ENCODE measurements at regions not wholly inside any gene's neighbourhood (a gene's known extent, or its start where the extent isn't known, plus 50 kb on each side); places are given as distances from the start of the nearest gene placed in this dataset.

DNA sequence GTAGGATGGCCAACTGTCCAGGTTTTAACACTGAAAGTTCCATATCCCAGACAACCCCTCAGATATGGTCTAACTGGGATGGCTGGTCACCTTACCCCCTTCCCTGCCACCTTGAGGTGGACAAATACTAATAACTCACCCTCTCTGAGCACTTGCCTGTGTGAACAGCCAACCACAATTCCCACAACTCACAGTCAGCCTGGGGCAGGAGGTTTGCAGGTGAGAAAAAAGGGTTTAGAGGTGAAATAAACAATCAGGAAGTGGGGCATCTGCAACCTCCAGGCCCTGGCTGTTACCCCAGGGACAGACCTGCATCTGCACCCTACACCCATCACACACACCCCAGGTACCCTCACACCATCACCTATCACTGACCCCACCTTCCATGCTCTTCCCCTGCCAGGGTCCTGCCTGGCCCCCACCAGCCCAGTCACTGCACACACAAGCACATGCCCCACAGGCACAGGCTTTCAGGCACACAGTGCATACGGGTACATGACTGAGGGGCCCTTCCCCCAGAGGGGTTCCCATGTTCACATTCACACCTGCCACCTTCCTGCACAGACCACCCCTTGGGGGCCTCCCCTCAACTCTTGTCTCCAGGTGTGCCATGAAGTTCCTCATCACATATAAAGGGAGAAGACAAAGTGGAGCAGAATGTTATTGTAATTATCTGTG, 679.5 kb downstream of the MATN1 start:
- H3K4me1 ChIP-seq: no peaks in the 10 kb centered on the region
- no peaks in the 10 kb centered on the region for H3K27me3 ChIP-seq
- H3K36me3 ChIP-seq: no peaks in the 10 kb centered on the region
- no peaks in the 10 kb centered on the region for H3K9me3 ChIP-seq
- TF ChIP-seq, protein P1, sequence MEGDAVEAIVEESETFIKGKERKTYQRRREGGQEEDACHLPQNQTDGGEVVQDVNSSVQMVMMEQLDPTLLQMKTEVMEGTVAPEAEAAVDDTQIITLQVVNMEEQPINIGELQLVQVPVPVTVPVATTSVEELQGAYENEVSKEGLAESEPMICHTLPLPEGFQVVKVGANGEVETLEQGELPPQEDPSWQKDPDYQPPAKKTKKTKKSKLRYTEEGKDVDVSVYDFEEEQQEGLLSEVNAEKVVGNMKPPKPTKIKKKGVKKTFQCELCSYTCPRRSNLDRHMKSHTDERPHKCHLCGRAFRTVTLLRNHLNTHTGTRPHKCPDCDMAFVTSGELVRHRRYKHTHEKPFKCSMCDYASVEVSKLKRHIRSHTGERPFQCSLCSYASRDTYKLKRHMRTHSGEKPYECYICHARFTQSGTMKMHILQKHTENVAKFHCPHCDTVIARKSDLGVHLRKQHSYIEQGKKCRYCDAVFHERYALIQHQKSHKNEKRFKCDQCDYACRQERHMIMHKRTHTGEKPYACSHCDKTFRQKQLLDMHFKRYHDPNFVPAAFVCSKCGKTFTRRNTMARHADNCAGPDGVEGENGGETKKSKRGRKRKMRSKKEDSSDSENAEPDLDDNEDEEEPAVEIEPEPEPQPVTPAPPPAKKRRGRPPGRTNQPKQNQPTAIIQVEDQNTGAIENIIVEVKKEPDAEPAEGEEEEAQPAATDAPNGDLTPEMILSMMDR (IDR thresholded peaks at IDR 0.05; ENCODE audit: low read depth, low read length): no peak
- DNase-seq: no peak
- H3K4me3 ChIP-seq (ENCODE audit: low read depth, low read length): no peak overlapping the region

DNA sequence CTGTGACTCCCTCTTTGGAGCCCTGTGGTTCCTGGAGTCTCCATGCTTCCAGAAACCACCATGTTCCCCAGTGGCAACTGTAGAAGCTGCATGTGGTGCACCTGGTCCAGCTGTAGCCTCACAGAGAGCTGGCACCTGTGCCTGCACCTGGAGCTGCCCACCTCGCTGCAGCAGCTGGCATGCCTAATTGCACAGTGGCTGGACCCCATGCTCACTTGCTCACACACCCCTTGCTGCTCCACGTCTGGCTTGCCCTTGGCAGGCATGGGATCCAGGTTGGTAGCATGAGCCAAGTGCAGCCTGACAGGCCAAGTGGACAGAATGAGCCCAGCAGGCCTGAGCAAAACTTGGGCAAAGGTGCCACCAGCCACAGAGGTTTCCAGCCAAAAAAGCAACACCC, 680.1 kb downstream of the MATN1 start:
- no peak for DNase-seq
- H3K36me3 ChIP-seq: no peaks in the 10 kb centered on the region
- TF ChIP-seq, protein P1 (IDR thresholded peaks at IDR 0.05; ENCODE audit: low read depth, low read length): no peak
- no peak overlapping the region for H3K4me3 ChIP-seq (ENCODE audit: low read depth, low read length)
- H3K4me1 ChIP-seq: no peaks in the 10 kb centered on the region
- no peaks in the 10 kb centered on the region for H3K9me3 ChIP-seq
- H3K27me3 ChIP-seq: no peaks in the 10 kb centered on the region

DNA sequence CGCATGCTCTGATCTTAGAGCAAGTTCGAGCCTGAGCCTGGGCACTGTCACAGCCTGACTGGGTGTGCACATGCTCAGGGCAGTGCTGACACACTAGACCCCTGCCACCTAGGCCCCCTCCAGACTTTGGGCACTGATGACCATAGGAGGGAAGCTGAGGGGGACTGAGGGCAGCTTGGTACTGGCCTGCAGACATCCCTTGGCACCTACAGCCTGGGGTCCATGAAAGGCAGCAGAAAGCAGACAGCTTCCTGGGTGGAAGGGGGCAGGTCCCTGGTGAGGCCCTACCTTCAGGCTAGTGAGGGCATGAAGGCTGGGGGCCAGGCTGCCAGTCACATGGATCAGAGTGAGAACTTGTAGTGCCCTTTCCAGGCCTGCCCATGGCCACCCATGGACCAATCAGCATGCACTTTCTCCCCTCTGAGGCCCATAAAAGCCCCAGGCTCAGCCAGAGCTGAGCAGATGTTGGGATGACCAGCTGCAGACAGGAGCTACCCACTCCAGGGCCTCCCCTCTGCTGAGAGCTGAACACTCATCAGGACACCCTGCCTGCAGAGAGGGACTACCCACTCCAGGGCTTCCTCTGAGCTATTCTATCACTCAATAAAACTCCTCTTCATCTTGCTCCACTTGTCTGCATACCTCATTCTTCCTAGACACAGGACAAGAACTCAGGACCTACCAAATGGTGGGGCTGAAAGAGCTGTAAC, 680.8 kb downstream of the MATN1 start:
- no peaks in the 10 kb centered on the region for H3K27me3 ChIP-seq
- H3K36me3 ChIP-seq: no peaks in the 10 kb centered on the region
- no peak overlapping the region for H3K4me3 ChIP-seq (ENCODE audit: low read depth, low read length)
- DNase-seq: no peak
- no peaks in the 10 kb centered on the region for H3K4me1 ChIP-seq
- TF ChIP-seq, protein P1 (IDR thresholded peaks at IDR 0.05; ENCODE audit: low read depth, low read length): no peak
- no peaks in the 10 kb centered on the region for H3K9me3 ChIP-seq

DNA sequence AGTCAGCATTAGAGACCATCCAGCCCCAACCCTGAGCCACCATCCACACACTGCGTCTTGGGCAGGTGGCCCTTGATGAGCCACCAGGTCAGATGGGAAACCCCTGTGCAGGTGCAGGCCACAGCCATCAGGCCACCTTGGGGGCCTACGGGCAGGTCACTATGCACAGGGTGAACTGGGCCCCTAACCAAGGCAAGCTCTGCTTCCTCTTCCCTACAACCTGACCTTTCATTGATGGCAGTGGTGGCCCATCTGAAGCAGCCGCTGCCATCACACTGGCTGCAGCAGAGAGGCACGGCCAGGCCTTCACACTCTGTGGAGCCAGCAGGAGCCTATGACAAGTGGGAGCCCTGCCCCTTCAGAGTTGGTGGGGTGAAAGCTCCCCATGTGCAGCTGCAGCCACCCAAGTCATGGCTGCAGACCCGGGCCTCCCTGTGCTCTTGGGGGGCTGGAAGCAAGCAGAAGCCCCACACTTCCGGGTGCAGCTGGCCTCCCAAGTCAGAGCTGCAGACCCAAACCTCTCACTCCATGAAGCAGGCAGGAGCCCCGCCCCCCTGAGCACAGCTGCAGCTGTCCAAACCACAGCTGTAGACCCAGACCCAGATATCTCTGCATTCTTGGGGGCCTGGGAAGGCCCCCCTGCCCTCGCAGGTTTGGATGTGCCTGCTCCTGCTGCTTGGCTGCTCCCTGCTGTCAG, 681.5 kb downstream of the MATN1 start:
- no peak for DNase-seq

DNA sequence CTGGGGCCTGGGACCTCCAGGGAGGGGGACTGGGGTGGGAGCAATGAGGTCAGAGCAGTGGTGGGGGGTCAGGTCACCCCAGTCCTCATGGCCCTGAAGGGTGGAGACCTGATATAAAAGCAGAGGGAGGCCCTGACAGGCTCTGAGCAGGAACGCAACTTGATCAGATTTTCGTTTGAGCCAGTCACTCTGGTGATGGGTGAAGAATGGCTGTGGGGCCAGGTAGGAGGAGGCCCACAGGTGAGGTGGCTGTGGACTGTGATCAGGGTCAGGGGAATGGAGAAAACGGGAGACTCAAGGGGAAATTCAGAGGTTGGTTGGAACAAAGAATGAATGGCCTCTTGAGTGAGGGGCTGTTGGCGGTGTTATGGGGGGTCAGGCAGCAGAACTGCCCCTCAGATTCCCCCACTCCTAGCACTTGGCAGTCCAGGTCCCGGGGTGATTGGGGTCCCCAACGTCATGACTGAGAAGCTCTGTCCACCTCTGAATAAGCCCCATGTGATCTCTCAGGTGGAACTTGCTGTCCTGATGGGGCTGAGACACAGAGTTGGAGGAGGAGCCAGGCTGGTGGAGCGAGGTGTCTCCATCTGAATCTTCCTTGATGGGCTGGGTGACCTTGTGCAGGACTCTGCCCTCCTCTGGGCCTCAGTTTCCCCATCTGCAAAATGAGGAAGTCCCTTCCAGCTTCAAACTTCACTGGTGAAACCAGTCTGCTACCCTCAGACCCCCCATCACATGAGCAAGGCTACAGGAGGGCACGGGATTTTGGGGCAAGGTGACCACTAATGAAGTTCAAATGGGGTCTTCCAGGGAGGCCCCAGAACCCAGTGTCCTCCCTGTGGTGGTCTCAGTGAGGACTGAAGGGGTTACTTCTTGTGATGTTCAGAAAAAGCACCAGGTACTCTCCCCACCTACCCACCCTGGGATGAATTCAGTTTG, 683.0 kb downstream of the MATN1 start:
- no peaks in the 10 kb centered on the region for H3K36me3 ChIP-seq
- no peaks in the 10 kb centered on the region for H3K9me3 ChIP-seq
- DNase-seq: no peak
- H3K4me3 ChIP-seq (ENCODE audit: low read depth, low read length): no peak overlapping the region
- no peaks in the 10 kb centered on the region for H3K4me1 ChIP-seq
- no peaks in the 10 kb centered on the region for H3K27me3 ChIP-seq
- TF ChIP-seq, protein P1 (IDR thresholded peaks at IDR 0.05; ENCODE audit: low read depth, low read length): no peak

More for the DNA sequence above, 681.5 kb downstream of the MATN1 start:
- TF ChIP-seq, protein P1 (IDR thresholded peaks at IDR 0.05; ENCODE audit: low read depth, low read length): no peak
- Histone ChIP-seq H3K36me3 (no peaks in the 10 kb centered on the region), H3K4me1 (no peaks in the 10 kb centered on the region), H3K9me3 (no peaks in the 10 kb centered on the region), H3K4me3 (ENCODE audit: low read depth, low read length) (no peak overlapping the region), H3K27me3 (no peaks in the 10 kb centered on the region)
